WTC11 (cell line): ENCODE measurements at regions not wholly inside any gene's neighbourhood (a gene's known extent, or its start where the extent isn't known, plus 50 kb on each side); places are given as distances from the start of the nearest gene placed in this dataset.

Experiments used
- ATAC-seq: fragments of 200-7000 bp; cut with Tn5 transposase; 2 replicates; pipeline ENCODE4 v1.10.0; 2021; ENCODE audit warnings: mild to moderate bottlenecking, moderate library complexity
- CTCF ChIA-PET: fragments of 300-600 bp; sonication (Branson Sonifier 250); formaldehyde crosslinking; loops from one replicate; lab custom pipeline; 2021; ENCODE audit warnings: antibody characterized with exemption; lab: Charles Lee
- POLR2A ChIA-PET: fragments of 350-600 bp; sonication (Branson Sonifier 250); formaldehyde crosslinking; loops from one replicate; lab custom pipeline; 2021; ENCODE audit warnings: antibody characterized with exemption; lab: Charles Lee
- DNase-seq: peaks from one replicate; pipeline ENCODE4 v3.0.0; 2021; ENCODE audit warnings: low spot score
- H3K27ac Mint-ChIP-seq: 2 replicates; pipeline ENCODE4 v1.8.0; 2021; ENCODE audit warnings: mixed read lengths
- H3K27me3 Mint-ChIP-seq: 2 replicates; pipeline ENCODE4 v1.8.0; 2021; ENCODE audit warnings: low read depth, mild to moderate bottlenecking, moderate library complexity, mixed read lengths
- H3K36me3 Mint-ChIP-seq: 2 replicates; pipeline ENCODE4 v1.8.0; 2021; ENCODE audit warnings: mixed read lengths
- H3K4me1 Mint-ChIP-seq: 2 replicates; pipeline ENCODE4 v1.8.0; 2022; ENCODE audit warnings: mixed read lengths
- H3K4me3 Mint-ChIP-seq: 2 replicates; pipeline ENCODE4 v1.8.0; 2021; ENCODE audit warnings: mild to moderate bottlenecking, moderate library complexity, mixed read lengths
- H3K9me3 Mint-ChIP-seq: 2 replicates; pipeline ENCODE4 v1.8.0; 2021; ENCODE audit warnings: mixed read lengths
- ELF4 ChIP-seq: sonication (generic); formaldehyde crosslinking; IDR thresholded peaks from 2 replicates; pipeline ENCODE4 v1.8.1; 2022; ENCODE audit warnings: low read depth, mild to moderate bottlenecking, moderate library complexity, missing genetic modification reagents
- EMX1 ChIP-seq: fragments of 250-450 bp; sonication (Bioruptor Pico); IDR thresholded peaks from 2 replicates; pipeline ENCODE4 v1.8.0; 2021; ENCODE audit warnings: mild to moderate bottlenecking
- ESRRA ChIP-seq: sonication (generic); formaldehyde crosslinking; IDR thresholded peaks from 2 replicates; pipeline ENCODE4 v1.8.1; 2022; ENCODE audit warnings: mild to moderate bottlenecking, missing genetic modification reagents, borderline replicate concordance
- FOXK1 ChIP-seq: sonication (generic); formaldehyde crosslinking; IDR thresholded peaks from 2 replicates; pipeline ENCODE4 v1.8.0; 2022; ENCODE audit warnings: mild to moderate bottlenecking, moderate library complexity, missing genetic modification reagents
- FOXP1 ChIP-seq: sonication (generic); formaldehyde crosslinking; IDR thresholded peaks from 2 replicates; pipeline ENCODE4 v1.8.0; 2022; ENCODE audit warnings: missing genetic modification reagents, mild to moderate bottlenecking, moderate library complexity, borderline replicate concordance
- MXD4 ChIP-seq: fragments of 250-450 bp; sonication (Bioruptor Pico); IDR thresholded peaks from 2 replicates; pipeline ENCODE4 v1.8.0; 2021; ENCODE audit warnings: mild to moderate bottlenecking, moderate library complexity, borderline replicate concordance
- NFATC4 ChIP-seq: fragments of 250-450 bp; sonication (Bioruptor Pico); IDR thresholded peaks from 2 replicates; pipeline ENCODE4 v1.9.0; 2021; ENCODE audit warnings: mild to moderate bottlenecking
- NR2C2 ChIP-seq: sonication (generic); formaldehyde crosslinking; IDR thresholded peaks from 2 replicates; pipeline ENCODE4 v1.8.0; 2022; ENCODE audit warnings: mild to moderate bottlenecking, missing genetic modification reagents
- OVOL2 ChIP-seq: fragments of 250-450 bp; sonication (Bioruptor Pico); IDR thresholded peaks from 2 replicates; pipeline ENCODE4 v1.9.0; 2021; ENCODE audit warnings: mild to moderate bottlenecking, borderline replicate concordance
- RELA ChIP-seq: sonication (generic); formaldehyde crosslinking; IDR thresholded peaks from 2 replicates; pipeline ENCODE4 v1.8.1; 2022; ENCODE audit warnings: missing genetic modification reagents, mild to moderate bottlenecking, borderline replicate concordance
- SMAD3 ChIP-seq: sonication (generic); formaldehyde crosslinking; IDR thresholded peaks from 2 replicates; pipeline ENCODE4 v1.8.0; 2022; ENCODE audit warnings: missing genetic modification reagents, mild to moderate bottlenecking, borderline replicate concordance
- SP1 ChIP-seq: sonication (generic); formaldehyde crosslinking; conservative IDR thresholded peaks from 2 replicates; pipeline ENCODE4 v1.8.1; 2022; ENCODE audit warnings: missing genetic modification reagents
- ZBTB21 ChIP-seq: sonication (generic); formaldehyde crosslinking; IDR thresholded peaks from 2 replicates; pipeline ENCODE4 v1.8.1; 2023; ENCODE audit warnings: mild to moderate bottlenecking, missing genetic modification reagents, borderline replicate concordance
- ZNF416 ChIP-seq: fragments of 250-450 bp; sonication (Bioruptor Pico); IDR thresholded peaks from 2 replicates; pipeline ENCODE4 v1.9.0; 2021; ENCODE audit warnings: mild to moderate bottlenecking, inconsistent platforms
- TF ChIP-seq, protein P1 (sequence below): fragments of 250-450 bp; sonication (Bioruptor Pico); IDR thresholded peaks from 2 replicates; pipeline ENCODE4 v1.9.0; 2021; ENCODE audit warnings: mild to moderate bottlenecking, borderline replicate concordance
- TF ChIP-seq, protein P2 (sequence below): sonication (generic); formaldehyde crosslinking; conservative IDR thresholded peaks from 2 replicates; pipeline ENCODE4 v1.8.1; 2022; ENCODE audit warnings: mild to moderate bottlenecking, missing genetic modification reagents
- TF ChIP-seq, protein P3 (sequence below): sonication (generic); formaldehyde crosslinking; IDR thresholded peaks from 2 replicates; pipeline ENCODE4 v1.8.0; 2023; ENCODE audit warnings: missing genetic modification reagents
- TF ChIP-seq, protein P4 (sequence below): fragments of 250-450 bp; sonication (Bioruptor Pico); IDR thresholded peaks from 2 replicates; pipeline ENCODE4 v1.9.0; 2021; ENCODE audit warnings: moderate library complexity, mild to moderate bottlenecking, inconsistent platforms, borderline replicate concordance
- TF ChIP-seq, protein P5 (sequence below): sonication (generic); formaldehyde crosslinking; IDR thresholded peaks from 2 replicates; pipeline ENCODE4 v1.8.0; 2022; ENCODE audit warnings: mild to moderate bottlenecking, missing genetic modification reagents
- TF ChIP-seq, protein P6 (sequence below): sonication (generic); formaldehyde crosslinking; IDR thresholded peaks from 2 replicates; pipeline ENCODE4 v1.8.0; 2022; ENCODE audit warnings: mild to moderate bottlenecking, missing genetic modification reagents
- TF ChIP-seq, protein P7 (sequence below): sonication (generic); formaldehyde crosslinking; IDR thresholded peaks from 2 replicates; pipeline ENCODE4 v1.8.0; 2022; ENCODE audit warnings: mild to moderate bottlenecking, missing genetic modification reagents

DNA sequence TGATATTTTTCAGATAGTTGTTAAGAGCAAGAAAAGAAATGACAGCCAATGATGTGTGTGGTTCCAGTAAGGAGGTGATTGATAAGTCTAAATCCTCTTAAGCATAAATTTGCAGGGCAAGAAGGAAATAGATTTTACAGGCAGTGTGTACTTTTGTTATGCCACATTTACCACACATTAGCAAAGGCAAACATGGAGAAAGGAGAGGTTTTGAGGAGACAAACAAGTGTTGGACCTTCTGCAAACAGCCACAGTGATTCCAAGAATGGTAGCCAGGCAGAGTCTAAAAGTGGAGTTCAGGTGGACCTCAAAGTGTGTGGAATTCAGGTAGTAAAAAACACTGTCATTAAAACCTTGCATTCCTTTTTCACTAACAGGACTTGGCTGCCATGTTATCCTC, 295.9 kb upstream of the ITGA1 start:
- CTCF ChIA-PET: no interaction called here
- Mint-ChIP-seq H3K27me3 (no peaks in the 10 kb centered on the region), H3K36me3 (no peaks in the 10 kb centered on the region), H3K4me1 (no peaks in the 10 kb centered on the region), H3K27ac (no peak overlapping the region), H3K4me3 (no peak overlapping the region), H3K9me3 (0 out of 2 replicates have a peak, but pooled peaks cover 2% of the 10 kb centered on the region)
- TF ChIP-seq, protein P1, sequence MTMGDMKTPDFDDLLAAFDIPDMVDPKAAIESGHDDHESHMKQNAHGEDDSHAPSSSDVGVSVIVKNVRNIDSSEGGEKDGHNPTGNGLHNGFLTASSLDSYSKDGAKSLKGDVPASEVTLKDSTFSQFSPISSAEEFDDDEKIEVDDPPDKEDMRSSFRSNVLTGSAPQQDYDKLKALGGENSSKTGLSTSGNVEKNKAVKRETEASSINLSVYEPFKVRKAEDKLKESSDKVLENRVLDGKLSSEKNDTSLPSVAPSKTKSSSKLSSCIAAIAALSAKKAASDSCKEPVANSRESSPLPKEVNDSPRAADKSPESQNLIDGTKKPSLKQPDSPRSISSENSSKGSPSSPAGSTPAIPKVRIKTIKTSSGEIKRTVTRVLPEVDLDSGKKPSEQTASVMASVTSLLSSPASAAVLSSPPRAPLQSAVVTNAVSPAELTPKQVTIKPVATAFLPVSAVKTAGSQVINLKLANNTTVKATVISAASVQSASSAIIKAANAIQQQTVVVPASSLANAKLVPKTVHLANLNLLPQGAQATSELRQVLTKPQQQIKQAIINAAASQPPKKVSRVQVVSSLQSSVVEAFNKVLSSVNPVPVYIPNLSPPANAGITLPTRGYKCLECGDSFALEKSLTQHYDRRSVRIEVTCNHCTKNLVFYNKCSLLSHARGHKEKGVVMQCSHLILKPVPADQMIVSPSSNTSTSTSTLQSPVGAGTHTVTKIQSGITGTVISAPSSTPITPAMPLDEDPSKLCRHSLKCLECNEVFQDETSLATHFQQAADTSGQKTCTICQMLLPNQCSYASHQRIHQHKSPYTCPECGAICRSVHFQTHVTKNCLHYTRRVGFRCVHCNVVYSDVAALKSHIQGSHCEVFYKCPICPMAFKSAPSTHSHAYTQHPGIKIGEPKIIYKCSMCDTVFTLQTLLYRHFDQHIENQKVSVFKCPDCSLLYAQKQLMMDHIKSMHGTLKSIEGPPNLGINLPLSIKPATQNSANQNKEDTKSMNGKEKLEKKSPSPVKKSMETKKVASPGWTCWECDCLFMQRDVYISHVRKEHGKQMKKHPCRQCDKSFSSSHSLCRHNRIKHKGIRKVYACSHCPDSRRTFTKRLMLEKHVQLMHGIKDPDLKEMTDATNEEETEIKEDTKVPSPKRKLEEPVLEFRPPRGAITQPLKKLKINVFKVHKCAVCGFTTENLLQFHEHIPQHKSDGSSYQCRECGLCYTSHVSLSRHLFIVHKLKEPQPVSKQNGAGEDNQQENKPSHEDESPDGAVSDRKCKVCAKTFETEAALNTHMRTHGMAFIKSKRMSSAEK (CRISPR knock-in tag): no peak
- TF ChIP-seq, protein P2, sequence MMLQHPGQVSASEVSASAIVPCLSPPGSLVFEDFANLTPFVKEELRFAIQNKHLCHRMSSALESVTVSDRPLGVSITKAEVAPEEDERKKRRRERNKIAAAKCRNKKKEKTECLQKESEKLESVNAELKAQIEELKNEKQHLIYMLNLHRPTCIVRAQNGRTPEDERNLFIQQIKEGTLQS (CRISPR knock-in tag): no peak
- TF ChIP-seq, protein P3, sequence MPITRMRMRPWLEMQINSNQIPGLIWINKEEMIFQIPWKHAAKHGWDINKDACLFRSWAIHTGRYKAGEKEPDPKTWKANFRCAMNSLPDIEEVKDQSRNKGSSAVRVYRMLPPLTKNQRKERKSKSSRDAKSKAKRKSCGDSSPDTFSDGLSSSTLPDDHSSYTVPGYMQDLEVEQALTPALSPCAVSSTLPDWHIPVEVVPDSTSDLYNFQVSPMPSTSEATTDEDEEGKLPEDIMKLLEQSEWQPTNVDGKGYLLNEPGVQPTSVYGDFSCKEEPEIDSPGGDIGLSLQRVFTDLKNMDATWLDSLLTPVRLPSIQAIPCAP (CRISPR knock-in tag): no peak
- TF ChIP-seq FOXP1 (CRISPR knock-in tag): no peak
- TF ChIP-seq ZNF416: no peak
- no peak for TF ChIP-seq ELF4 (CRISPR knock-in tag)
- no peak for TF ChIP-seq NFATC4 (CRISPR knock-in tag)
- TF ChIP-seq ESRRA (CRISPR knock-in tag): no peak
- TF ChIP-seq NR2C2: no peak
- no peak for TF ChIP-seq SP1 (CRISPR knock-in tag)
- TF ChIP-seq, protein P4, sequence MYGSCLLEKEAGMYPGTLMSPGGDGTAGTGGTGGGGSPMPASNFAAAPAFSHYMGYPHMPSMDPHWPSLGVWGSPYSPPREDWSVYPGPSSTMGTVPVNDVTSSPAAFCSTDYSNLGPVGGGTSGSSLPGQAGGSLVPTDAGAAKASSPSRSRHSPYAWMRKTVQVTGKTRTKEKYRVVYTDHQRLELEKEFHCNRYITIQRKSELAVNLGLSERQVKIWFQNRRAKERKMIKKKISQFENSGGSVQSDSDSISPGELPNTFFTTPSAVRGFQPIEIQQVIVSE (CRISPR knock-in tag): no peak
- TF ChIP-seq EMX1 (CRISPR knock-in tag): no peak
- TF ChIP-seq, protein P5, sequence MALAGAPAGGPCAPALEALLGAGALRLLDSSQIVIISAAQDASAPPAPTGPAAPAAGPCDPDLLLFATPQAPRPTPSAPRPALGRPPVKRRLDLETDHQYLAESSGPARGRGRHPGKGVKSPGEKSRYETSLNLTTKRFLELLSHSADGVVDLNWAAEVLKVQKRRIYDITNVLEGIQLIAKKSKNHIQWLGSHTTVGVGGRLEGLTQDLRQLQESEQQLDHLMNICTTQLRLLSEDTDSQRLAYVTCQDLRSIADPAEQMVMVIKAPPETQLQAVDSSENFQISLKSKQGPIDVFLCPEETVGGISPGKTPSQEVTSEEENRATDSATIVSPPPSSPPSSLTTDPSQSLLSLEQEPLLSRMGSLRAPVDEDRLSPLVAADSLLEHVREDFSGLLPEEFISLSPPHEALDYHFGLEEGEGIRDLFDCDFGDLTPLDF: no peak
- TF ChIP-seq MXD4: no peak
- no peak for TF ChIP-seq OVOL2 (CRISPR knock-in tag)
- no peak for ATAC-seq
- no peak for DNase-seq
- POLR2A ChIA-PET: no interaction called here

DNA sequence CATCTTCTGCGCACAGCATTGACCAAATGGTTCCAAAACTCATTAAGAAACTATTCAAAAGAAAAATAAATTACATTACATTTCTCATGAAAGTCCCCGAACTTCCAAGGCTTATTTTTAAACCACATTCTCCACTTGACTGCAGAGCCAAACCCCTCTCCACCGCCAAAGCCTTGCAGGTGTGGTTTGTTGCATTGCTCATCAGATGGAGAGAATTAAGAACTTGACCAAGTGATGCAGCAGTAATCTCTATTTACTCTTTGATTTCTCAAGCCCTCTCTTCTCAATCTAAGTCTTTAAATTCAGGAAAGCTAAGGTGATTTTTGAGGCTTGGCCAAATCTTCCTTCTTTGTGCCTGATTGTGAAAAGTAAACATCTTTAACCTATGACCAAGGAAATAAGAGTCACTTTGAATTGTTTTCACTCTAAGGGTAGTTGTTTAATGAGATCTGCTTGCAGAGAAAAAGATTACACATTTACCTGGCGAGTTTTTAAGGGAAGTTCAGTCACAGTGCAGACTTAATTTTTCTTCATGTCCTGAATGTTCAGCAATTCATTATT, 290.5 kb upstream of the ITGA1 start:
- Mint-ChIP-seq H3K9me3 (0 out of 2 replicates have a peak, but pooled peaks cover 5% of the 10 kb centered on the region), H3K4me3 (no peak overlapping the region), H3K4me1 (peaks cover 2% of the 10 kb centered on the region; the same call in 1 of the 2 replicates), H3K27me3 (no peaks in the 10 kb centered on the region), H3K36me3 (no peaks in the 10 kb centered on the region), H3K27ac (no peak overlapping the region)
- no peak for DNase-seq
- TF ChIP-seq, protein P6, sequence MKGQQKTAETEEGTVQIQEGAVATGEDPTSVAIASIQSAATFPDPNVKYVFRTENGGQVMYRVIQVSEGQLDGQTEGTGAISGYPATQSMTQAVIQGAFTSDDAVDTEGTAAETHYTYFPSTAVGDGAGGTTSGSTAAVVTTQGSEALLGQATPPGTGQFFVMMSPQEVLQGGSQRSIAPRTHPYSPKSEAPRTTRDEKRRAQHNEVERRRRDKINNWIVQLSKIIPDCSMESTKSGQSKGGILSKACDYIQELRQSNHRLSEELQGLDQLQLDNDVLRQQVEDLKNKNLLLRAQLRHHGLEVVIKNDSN (CRISPR knock-in tag): no peak
- TF ChIP-seq, protein P5: no peak
- no peak for TF ChIP-seq OVOL2 (CRISPR knock-in tag)
- TF ChIP-seq, protein P7, sequence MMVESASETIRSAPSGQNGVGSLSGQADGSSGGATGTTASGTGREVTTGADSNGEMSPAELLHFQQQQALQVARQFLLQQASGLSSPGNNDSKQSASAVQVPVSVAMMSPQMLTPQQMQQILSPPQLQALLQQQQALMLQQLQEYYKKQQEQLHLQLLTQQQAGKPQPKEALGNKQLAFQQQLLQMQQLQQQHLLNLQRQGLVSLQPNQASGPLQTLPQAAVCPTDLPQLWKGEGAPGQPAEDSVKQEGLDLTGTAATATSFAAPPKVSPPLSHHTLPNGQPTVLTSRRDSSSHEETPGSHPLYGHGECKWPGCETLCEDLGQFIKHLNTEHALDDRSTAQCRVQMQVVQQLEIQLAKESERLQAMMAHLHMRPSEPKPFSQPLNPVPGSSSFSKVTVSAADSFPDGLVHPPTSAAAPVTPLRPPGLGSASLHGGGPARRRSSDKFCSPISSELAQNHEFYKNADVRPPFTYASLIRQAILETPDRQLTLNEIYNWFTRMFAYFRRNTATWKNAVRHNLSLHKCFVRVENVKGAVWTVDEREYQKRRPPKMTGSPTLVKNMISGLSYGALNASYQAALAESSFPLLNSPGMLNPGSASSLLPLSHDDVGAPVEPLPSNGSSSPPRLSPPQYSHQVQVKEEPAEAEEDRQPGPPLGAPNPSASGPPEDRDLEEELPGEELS (CRISPR knock-in tag): no peak
- no peak for TF ChIP-seq ZBTB21 (CRISPR knock-in tag)
- no peak for TF ChIP-seq RELA (CRISPR knock-in tag)
- no peak for TF ChIP-seq SMAD3 (CRISPR knock-in tag)
- TF ChIP-seq FOXK1 (CRISPR knock-in tag): no peak
- CTCF ChIA-PET: no interaction called here
- no peak for ATAC-seq
- POLR2A ChIA-PET: no interaction called here
